AG09319 (cell line): ENCODE measurements at regions not wholly inside any gene's neighbourhood (a gene's known extent, or its start where the extent isn't known, plus 50 kb on each side); places are given as distances from the start of the nearest gene placed in this dataset.
"Not testable (repeated sequence)": the region's sequence is repeated elsewhere in the genome, so short reads cannot be mapped to it uniquely, and the experiment has no call there.

ENCODE experiments used
- DNase-seq: peaks from one replicate; pipeline ENCODE4 v3.0.0-alpha.2; 2010; ENCODE audit warnings: low read depth; ENCODE audit errors: extremely low read depth
- TF ChIP-seq, protein P1 (sequence below): IDR thresholded peaks from 2 replicates; pipeline ENCODE4 v1.5.1; 2011; ENCODE audit warnings: low read depth, mild to moderate bottlenecking, inconsistent platforms, low read length, moderate library complexity

DNA sequence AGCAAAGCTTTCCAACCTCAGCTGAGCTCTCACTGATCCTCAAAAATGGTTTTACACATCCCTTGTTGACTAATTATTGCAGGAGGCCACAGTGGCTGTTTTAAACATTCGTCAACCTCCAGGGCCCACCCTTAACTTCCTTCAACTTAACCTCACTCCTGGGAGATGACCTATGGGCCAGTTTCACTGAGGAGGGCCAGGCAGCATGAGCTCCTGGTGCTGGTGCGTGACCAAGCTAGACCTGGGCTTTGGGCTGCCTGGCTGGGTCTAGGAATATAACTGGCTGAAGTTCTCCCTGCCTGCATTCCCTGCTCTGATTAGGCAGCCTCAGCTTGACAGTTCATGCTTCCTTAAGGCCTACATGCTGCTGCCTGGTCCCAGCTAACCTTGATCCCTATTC lies 273.7 kb upstream of the ATP11B start:
- TF ChIP-seq, protein P1, sequence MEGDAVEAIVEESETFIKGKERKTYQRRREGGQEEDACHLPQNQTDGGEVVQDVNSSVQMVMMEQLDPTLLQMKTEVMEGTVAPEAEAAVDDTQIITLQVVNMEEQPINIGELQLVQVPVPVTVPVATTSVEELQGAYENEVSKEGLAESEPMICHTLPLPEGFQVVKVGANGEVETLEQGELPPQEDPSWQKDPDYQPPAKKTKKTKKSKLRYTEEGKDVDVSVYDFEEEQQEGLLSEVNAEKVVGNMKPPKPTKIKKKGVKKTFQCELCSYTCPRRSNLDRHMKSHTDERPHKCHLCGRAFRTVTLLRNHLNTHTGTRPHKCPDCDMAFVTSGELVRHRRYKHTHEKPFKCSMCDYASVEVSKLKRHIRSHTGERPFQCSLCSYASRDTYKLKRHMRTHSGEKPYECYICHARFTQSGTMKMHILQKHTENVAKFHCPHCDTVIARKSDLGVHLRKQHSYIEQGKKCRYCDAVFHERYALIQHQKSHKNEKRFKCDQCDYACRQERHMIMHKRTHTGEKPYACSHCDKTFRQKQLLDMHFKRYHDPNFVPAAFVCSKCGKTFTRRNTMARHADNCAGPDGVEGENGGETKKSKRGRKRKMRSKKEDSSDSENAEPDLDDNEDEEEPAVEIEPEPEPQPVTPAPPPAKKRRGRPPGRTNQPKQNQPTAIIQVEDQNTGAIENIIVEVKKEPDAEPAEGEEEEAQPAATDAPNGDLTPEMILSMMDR, result no peak

GRCh38 chr3:182521339-182521738 lies 272.0 kb upstream of the ATP11B start:
- TF ChIP-seq, protein P1, result no peak
- DNase-seq, result no peak

More for the DNA sequence above, 273.7 kb upstream of the ATP11B start:
- no peak for DNase-seq

- DNase-seq, result not testable (repeated sequence)
These were observed 269.9 kb upstream of the ATP11B start for GRCh38 chr3:182523424-182523823.

DNA sequence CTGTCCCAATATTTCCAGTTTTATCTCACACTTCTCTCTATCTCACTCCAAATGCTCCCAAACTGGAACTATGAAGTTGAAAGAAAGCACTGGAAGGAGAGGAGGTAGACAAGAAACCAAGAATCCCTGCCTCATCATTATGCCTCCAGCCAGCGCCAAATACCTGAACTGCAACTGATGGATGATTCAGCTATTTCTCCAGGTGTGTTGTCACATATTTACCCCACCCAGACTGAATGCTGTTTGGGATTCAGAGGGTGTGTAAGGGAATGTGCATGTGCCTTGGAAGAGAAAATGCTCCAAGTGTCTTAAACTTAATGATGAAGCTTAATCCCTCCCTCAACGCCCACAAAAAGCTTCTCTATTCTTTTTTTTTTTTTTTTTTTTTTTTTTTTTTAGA lies 269.5 kb upstream of the ATP11B start:
- DNase-seq, result no peak
- TF ChIP-seq, protein P1, result no peak

- DNase-seq, result no peak
- TF ChIP-seq, protein P1, result no peak
These were observed 268.4 kb upstream of the ATP11B start for GRCh38 chr3:182524711-182525401.

GRCh38 chr3:182525766-182526374 lies 267.4 kb upstream of the ATP11B start:
- TF ChIP-seq, protein P1, result no peak
- DNase-seq, result no peak

GRCh38 chr3:182527745-182528144 lies 265.6 kb upstream of the ATP11B start:
- TF ChIP-seq, protein P1, result no peak
- DNase-seq, result no peak

- no peak for DNase-seq
- TF ChIP-seq, protein P1, result no peak
These were observed 263.0 kb upstream of the ATP11B start for GRCh38 chr3:182530316-182530715.
